ENCODE measurements at regions not wholly inside any gene's neighbourhood (a gene's known extent, or its start where the extent isn't known, plus 50 kb on each side); places are given as distances from the start of the nearest gene placed in this dataset.
"Not testable (repeated sequence)": the region's sequence is repeated elsewhere in the genome, so short reads cannot be mapped to it uniquely, and the experiment has no call there.

DNA sequence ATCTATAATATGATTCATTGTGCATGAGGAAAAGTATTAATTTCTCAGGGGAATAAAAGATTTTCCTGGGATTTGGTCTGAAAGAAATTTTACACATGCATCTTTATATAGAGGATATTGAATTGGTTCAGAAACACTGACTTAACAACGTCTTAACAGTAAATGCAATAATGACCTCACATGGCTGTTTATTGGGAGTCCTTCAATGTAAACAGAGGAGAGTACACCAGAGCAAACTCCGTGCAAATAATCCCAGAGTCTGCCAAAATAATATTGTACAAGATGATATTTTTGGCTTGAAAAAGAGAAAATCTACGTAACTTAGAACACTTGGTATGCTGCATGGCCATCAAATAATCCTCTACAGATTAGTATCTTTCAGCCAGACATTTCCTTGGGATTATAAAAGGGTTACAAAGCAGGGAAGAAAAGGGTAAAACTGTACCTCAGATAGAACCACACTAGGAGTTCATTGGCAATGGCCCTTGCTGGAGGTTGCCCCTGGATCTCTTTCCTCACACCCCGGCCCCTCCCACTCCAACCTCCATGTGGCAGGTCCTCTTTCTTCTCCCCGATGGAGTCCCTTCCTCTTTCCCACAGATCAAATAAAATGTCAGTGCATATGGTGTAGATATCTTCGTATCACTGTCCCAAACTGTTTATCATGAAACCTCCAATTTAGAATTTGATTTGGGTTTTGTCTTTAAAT, 196.4 kb downstream of the EVX1 start:
- H3K79me2 ChIP-seq (replicated peaks; ENCODE audit: insufficient read depth, low read length), result no peaks in the 10 kb centered on the region
- H3K9me3 ChIP-seq (ENCODE audit: low read length), result no peaks in the 10 kb centered on the region
- H3K27me3 ChIP-seq (ENCODE audit: insufficient read depth, low read depth, low read length), result no peaks in the 10 kb centered on the region
- H3K4me2 ChIP-seq (ENCODE audit: low read length), result no peak overlapping the region
- H3K36me3 ChIP-seq (ENCODE audit: insufficient read depth, low read length), result no peaks in the 10 kb centered on the region
- H3K4me3 ChIP-seq (ENCODE audit: low read length), result no peak overlapping the region
- TF ChIP-seq EP300 (conservative IDR thresholded peaks at IDR 0.05; ENCODE audit: poor library complexity, severe bottlenecking) (no peak), POLR2AphosphoS5 (IDR thresholded peaks at IDR 0.05) (no peak), MXI1 (conservative IDR thresholded peaks at IDR 0.05; ENCODE audit: poor library complexity, severe bottlenecking) (no peak), TAF1 (IDR thresholded peaks at IDR 0.05; ENCODE audit: low read depth) (no peak), SMC3 (conservative IDR thresholded peaks at IDR 0.05; ENCODE audit: poor library complexity) (no peak), EZH2 (IDR thresholded peaks at IDR 0.05; ENCODE audit: borderline replicate concordance, insufficient read depth, low read length, poor library complexity, severe bottlenecking) (no peak), RAD21 (conservative IDR thresholded peaks at IDR 0.05) (no peak)
- TF ChIP-seq, protein P1, sequence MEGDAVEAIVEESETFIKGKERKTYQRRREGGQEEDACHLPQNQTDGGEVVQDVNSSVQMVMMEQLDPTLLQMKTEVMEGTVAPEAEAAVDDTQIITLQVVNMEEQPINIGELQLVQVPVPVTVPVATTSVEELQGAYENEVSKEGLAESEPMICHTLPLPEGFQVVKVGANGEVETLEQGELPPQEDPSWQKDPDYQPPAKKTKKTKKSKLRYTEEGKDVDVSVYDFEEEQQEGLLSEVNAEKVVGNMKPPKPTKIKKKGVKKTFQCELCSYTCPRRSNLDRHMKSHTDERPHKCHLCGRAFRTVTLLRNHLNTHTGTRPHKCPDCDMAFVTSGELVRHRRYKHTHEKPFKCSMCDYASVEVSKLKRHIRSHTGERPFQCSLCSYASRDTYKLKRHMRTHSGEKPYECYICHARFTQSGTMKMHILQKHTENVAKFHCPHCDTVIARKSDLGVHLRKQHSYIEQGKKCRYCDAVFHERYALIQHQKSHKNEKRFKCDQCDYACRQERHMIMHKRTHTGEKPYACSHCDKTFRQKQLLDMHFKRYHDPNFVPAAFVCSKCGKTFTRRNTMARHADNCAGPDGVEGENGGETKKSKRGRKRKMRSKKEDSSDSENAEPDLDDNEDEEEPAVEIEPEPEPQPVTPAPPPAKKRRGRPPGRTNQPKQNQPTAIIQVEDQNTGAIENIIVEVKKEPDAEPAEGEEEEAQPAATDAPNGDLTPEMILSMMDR (IDR thresholded peaks at IDR 0.05; ENCODE audit: poor library complexity, severe bottlenecking), result no peak
- TF ChIP-seq, protein P2, sequence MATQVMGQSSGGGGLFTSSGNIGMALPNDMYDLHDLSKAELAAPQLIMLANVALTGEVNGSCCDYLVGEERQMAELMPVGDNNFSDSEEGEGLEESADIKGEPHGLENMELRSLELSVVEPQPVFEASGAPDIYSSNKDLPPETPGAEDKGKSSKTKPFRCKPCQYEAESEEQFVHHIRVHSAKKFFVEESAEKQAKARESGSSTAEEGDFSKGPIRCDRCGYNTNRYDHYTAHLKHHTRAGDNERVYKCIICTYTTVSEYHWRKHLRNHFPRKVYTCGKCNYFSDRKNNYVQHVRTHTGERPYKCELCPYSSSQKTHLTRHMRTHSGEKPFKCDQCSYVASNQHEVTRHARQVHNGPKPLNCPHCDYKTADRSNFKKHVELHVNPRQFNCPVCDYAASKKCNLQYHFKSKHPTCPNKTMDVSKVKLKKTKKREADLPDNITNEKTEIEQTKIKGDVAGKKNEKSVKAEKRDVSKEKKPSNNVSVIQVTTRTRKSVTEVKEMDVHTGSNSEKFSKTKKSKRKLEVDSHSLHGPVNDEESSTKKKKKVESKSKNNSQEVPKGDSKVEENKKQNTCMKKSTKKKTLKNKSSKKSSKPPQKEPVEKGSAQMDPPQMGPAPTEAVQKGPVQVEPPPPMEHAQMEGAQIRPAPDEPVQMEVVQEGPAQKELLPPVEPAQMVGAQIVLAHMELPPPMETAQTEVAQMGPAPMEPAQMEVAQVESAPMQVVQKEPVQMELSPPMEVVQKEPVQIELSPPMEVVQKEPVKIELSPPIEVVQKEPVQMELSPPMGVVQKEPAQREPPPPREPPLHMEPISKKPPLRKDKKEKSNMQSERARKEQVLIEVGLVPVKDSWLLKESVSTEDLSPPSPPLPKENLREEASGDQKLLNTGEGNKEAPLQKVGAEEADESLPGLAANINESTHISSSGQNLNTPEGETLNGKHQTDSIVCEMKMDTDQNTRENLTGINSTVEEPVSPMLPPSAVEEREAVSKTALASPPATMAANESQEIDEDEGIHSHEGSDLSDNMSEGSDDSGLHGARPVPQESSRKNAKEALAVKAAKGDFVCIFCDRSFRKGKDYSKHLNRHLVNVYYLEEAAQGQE (IDR thresholded peaks at IDR 0.05; ENCODE audit: borderline replicate concordance), result no peak
- no peak overlapping the region for H3K27ac ChIP-seq (ENCODE audit: low read length)
- H2AFZ ChIP-seq (ENCODE audit: low read depth, low read length), result no peak overlapping the region
- H3K9ac ChIP-seq (ENCODE audit: low read length), result no peak overlapping the region
- no peaks in the 10 kb centered on the region for H4K20me1 ChIP-seq (ENCODE audit: insufficient read depth)
- no peaks in the 10 kb centered on the region for H3F3A ChIP-seq (ENCODE audit: insufficient read depth, low read length, poor library complexity, severe bottlenecking)
- no peaks in the 10 kb centered on the region for H3K9me2 ChIP-seq (ENCODE audit: insufficient read depth, low read length)

DNA sequence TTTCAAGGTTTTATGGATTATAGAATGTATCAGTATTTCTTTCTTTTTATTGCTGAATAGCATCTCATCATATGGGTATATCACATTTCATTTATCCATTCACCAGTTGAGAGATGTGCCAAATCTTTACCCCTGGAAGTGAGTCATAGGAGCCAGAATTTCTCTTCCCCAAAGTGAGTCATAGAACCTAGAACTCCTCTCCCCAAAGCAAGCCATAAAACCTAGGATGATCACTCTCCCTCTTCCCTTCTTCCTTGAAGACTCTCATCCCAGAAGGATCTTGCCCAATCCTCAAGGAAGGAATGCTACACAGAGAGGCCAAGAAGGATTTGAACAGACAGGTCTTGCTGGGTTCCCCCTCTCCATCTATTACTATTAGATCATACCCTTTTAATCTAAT, 199.9 kb downstream of the EVX1 start:
- Histone ChIP-seq H2AFZ (ENCODE audit: low read depth, low read length) (no peak overlapping the region), H3F3A (ENCODE audit: insufficient read depth, low read length, poor library complexity, severe bottlenecking) (no peaks in the 10 kb centered on the region), H4K20me1 (ENCODE audit: insufficient read depth) (no peaks in the 10 kb centered on the region), H3K9me3 (ENCODE audit: low read length) (no peaks in the 10 kb centered on the region), H3K27me3 (ENCODE audit: insufficient read depth, low read depth, low read length) (no peaks in the 10 kb centered on the region), H3K27ac (ENCODE audit: low read length) (no peak overlapping the region), H3K4me3 (ENCODE audit: low read length) (no peak overlapping the region), H3K9ac (ENCODE audit: low read length) (no peak overlapping the region), H3K79me2 (replicated peaks; ENCODE audit: insufficient read depth, low read length) (no peaks in the 10 kb centered on the region), H3K9me2 (ENCODE audit: insufficient read depth, low read length) (no peaks in the 10 kb centered on the region), H3K36me3 (ENCODE audit: insufficient read depth, low read length) (no peaks in the 10 kb centered on the region), H3K4me2 (ENCODE audit: low read length) (no peak overlapping the region)
- TF ChIP-seq MXI1 (conservative IDR thresholded peaks at IDR 0.05; ENCODE audit: poor library complexity, severe bottlenecking), result no peak
- no peak for TF ChIP-seq RAD21 (conservative IDR thresholded peaks at IDR 0.05)
- no peak for TF ChIP-seq EZH2 (IDR thresholded peaks at IDR 0.05; ENCODE audit: borderline replicate concordance, insufficient read depth, low read length, poor library complexity, severe bottlenecking)
- no peak for TF ChIP-seq POLR2AphosphoS5 (IDR thresholded peaks at IDR 0.05)
- TF ChIP-seq, protein P1 (IDR thresholded peaks at IDR 0.05; ENCODE audit: poor library complexity, severe bottlenecking), result no peak
- TF ChIP-seq SMC3 (conservative IDR thresholded peaks at IDR 0.05; ENCODE audit: poor library complexity), result no peak
- TF ChIP-seq, protein P2 (IDR thresholded peaks at IDR 0.05; ENCODE audit: borderline replicate concordance), result no peak
- TF ChIP-seq TAF1 (IDR thresholded peaks at IDR 0.05; ENCODE audit: low read depth), result no peak
- no peak for TF ChIP-seq EP300 (conservative IDR thresholded peaks at IDR 0.05; ENCODE audit: poor library complexity, severe bottlenecking)

GRCh38 chr7:27449046-27449445, 206.4 kb downstream of the EVX1 start:
- not testable (repeated sequence) for H3K4me2 ChIP-seq (ENCODE audit: low read length); H3K4me3 ChIP-seq (ENCODE audit: low read length); H2AFZ ChIP-seq (ENCODE audit: low read depth, low read length); H4K20me1 ChIP-seq (ENCODE audit: insufficient read depth); H3K36me3 ChIP-seq (ENCODE audit: insufficient read depth, low read length); H3K9me2 ChIP-seq (ENCODE audit: insufficient read depth, low read length); H3K9ac ChIP-seq (ENCODE audit: low read length); H3F3A ChIP-seq (ENCODE audit: insufficient read depth, low read length, poor library complexity, severe bottlenecking); H3K27ac ChIP-seq (ENCODE audit: low read length); H3K79me2 ChIP-seq (replicated peaks; ENCODE audit: insufficient read depth, low read length); H3K9me3 ChIP-seq (ENCODE audit: low read length); H3K27me3 ChIP-seq (ENCODE audit: insufficient read depth, low read depth, low read length)
